ENCODE measurements at regions not wholly inside any gene's neighbourhood (a gene's known extent, or its start where the extent isn't known, plus 50 kb on each side); places are given as distances from the start of the nearest gene placed in this dataset.
"Not testable (repeated sequence)": the region's sequence is repeated elsewhere in the genome, so short reads cannot be mapped to it uniquely, and the experiment has no call there.

DNA sequence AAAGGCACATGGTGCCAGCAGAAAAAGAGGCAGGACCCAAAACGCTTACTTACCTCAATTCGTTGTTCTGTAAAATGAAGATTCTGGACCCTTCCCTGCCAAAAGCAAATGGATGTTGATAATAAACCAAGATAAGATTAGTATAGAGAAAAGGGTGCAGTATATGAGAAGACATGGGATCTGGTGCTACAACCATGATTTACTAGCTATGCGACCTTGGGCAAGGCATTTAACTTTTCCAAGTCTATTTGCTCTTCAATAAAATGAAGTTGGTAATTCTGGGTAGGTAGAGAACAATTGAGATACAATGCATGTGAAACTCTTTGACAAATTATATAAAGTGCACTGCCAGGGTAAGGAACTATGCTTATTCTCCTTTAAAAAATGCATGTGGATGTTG lies 185.0 kb upstream of the IRF2BP2 start:
- TF ChIP-seq POLR2A, POLR2AphosphoS5 (IDR thresholded peaks at IDR 0.05; ENCODE audit: low read depth, low read length): not testable (repeated sequence)
